Body of pancreas (tissue), 4 donors: ENCODE measurements at regions not wholly inside any gene's neighbourhood (a gene's known extent, or its start where the extent isn't known, plus 50 kb on each side); places are given as distances from the start of the nearest gene placed in this dataset.

ENCODE experiments used
- CTCF ChIP-seq, 7 experiments: fragments of 450-650 bp in 4 of 7; fragments of 200-600 bp in 3 of 7; sonication (generic) in 3 of 7; IDR thresholded peaks; one replicate each; pipeline ENCODE4 v1.5.1; 2016 to 2019; ENCODE audit warnings: antibody characterized with exemption in 7 of 7
- POLR2A ChIP-seq, 3 donors: fragments of 450-650 bp; IDR thresholded peaks; one replicate each; pipeline ENCODE4 v1.6.1; 2016; ENCODE audit warnings: antibody characterized with exemption in 3 of 3, mild to moderate bottlenecking in 2 of 3

- TF ChIP-seq CTCF (IDR thresholded peaks at IDR 0.05) (no peak), POLR2A (IDR thresholded peaks at IDR 0.05) (no peak)
These were observed 1891.5 kb upstream of the SEL1L start for GRCh38 chr14:83425138-83425537.
